CD4-positive, CD25-positive, alpha-beta regulatory T cell (primary cell): ENCODE measurements at regions not wholly inside any gene's neighbourhood (a gene's known extent, or its start where the extent isn't known, plus 50 kb on each side); places are given as distances from the start of the nearest gene placed in this dataset.
A peak's percentile ranks its signal among the peaks of the same experiment; 100 is the strongest.
"Not testable (repeated sequence)": the region's sequence is repeated elsewhere in the genome, so short reads cannot be mapped to it uniquely, and the experiment has no call there.

Experiments
- ATAC-seq, 2 donors: fragments of 150-1000 bp; cut with Tn5 transposase; one replicate each; pipeline ENCODE4 v1.10.0; 2021; ENCODE audit warnings: low read depth in 2 of 2, moderate number of reproducible peaks in 2 of 2, moderate library complexity in 1 of 2
- DNase-seq, 3 donors: peaks; one replicate each; pipeline versions ENCODE4 v3.0.0 to v3.0.0-alpha.2; 2012 to 2022; ENCODE audit warnings: mixed read lengths in 1 of 3
- H3K27ac ChIP-seq: one replicate; pipeline ENCODE4 v1.7.0; 2013; ENCODE audit warnings: mild to moderate bottlenecking, low read length; ENCODE audit not compliant: insufficient read depth, poor library complexity, severe bottlenecking
- H3K27me3 ChIP-seq: one replicate; pipeline ENCODE4 v1.7.0; 2013; ENCODE audit warnings: low read length; ENCODE audit not compliant: control insufficient read depth, insufficient read depth
- H3K36me3 ChIP-seq: one replicate; pipeline ENCODE4 v1.7.0; 2013; ENCODE audit warnings: mild to moderate bottlenecking, low read length, moderate library complexity; ENCODE audit not compliant: control insufficient read depth, insufficient read depth
- H3K4me1 ChIP-seq: 2 replicates; pipeline ENCODE4 v1.7.0; 2013; ENCODE audit warnings: mild to moderate bottlenecking, low read length; ENCODE audit not compliant: insufficient read depth, control insufficient read depth, poor library complexity, severe bottlenecking
- H3K4me3 ChIP-seq: one replicate; pipeline ENCODE4 v1.7.0; 2013; ENCODE audit warnings: low read depth, mild to moderate bottlenecking, low read length, moderate library complexity
- H3K9me3 ChIP-seq, 2 experiments: 1 replicate in 1 of 2; 2 replicates in 1 of 2; pipeline ENCODE4 v1.7.0; 2013; ENCODE audit warnings: low read length in 2 of 2, mild to moderate bottlenecking in 1 of 2, moderate library complexity in 1 of 2; ENCODE audit not compliant: control insufficient read depth in 2 of 2
- H3K27ac Mint-ChIP-seq, 3 donors: one replicate each; pipeline ENCODE4 v1.8.0; 2020 to 2022; ENCODE audit warnings: mild to moderate bottlenecking in 3 of 3, mixed read lengths in 3 of 3, moderate library complexity in 2 of 3
- H3K27me3 Mint-ChIP-seq: one replicate; pipeline ENCODE4 v1.8.0; 2022; ENCODE audit warnings: mild to moderate bottlenecking, mixed read lengths
- H3K36me3 Mint-ChIP-seq: one replicate; pipeline ENCODE4 v1.8.0; 2020; ENCODE audit warnings: mixed read lengths
- H3K4me1 Mint-ChIP-seq, 4 donors: one replicate each; pipeline ENCODE4 v1.8.0; 2020 to 2022; ENCODE audit warnings: mixed read lengths in 4 of 4, mild to moderate bottlenecking in 1 of 4
- H3K4me3 Mint-ChIP-seq, 4 donors: one replicate each; pipeline ENCODE4 v1.8.0; 2020 to 2022; ENCODE audit warnings: mild to moderate bottlenecking in 4 of 4, mixed read lengths in 4 of 4, moderate library complexity in 3 of 4
- H3K9me3 Mint-ChIP-seq, 7 donors: one replicate each; pipeline ENCODE4 v1.8.0; 2020 to 2022; ENCODE audit warnings: mixed read lengths in 7 of 7, mild to moderate bottlenecking in 3 of 7, moderate library complexity in 2 of 7

DNA sequence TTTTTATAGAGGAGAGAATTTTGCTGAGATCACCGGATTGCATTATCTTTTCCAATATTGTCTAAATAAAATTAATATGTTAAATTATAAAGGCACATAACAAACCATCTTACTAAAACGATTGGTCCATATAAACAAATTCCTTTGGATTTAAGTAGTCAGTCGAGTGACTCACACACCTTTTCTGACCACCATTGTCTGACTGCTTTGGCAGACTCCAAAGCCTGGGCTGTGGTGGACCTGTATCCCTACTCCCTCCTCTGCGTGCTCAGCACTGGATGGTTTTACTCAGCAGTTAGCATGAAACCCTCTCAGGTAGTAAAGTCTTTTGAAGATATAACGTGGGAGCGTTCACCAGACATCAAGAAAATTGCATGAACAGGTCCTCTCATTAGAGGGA is 134.2 kb downstream of the BCL2L11 start:
- ATAC-seq, H3K36me3 Mint-ChIP-seq: not testable (repeated sequence)

DNA sequence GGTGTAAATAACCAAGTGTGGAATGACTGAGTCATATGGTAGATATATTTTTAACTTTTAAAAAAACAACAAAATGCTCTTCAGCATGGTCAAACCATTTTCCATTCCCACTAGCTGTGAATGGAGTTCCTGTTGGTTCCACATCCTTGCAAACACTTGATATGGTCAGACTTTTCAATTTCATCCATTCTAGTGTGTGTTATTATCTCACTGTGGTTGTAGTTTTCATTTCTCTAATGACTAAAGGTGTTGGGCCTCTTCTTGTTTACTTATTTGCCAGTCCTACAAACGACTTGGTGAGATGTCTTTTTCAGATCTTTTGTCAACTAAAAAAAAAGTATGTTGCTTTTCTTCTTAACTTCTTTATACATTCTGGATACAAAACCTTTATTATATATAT is 135.9 kb downstream of the BCL2L11 start:
- not testable (repeated sequence) for H3K9me3 ChIP-seq, H3K27ac Mint-ChIP-seq, H3K4me1 ChIP-seq, H3K36me3 ChIP-seq, DNase-seq, H3K4me1 Mint-ChIP-seq, H3K27me3 Mint-ChIP-seq, H3K9me3 Mint-ChIP-seq, ATAC-seq, H3K4me3 ChIP-seq, H3K27ac ChIP-seq, H3K27me3 ChIP-seq, H3K4me3 Mint-ChIP-seq, H3K36me3 Mint-ChIP-seq

More for the DNA sequence above, 134.2 kb downstream of the BCL2L11 start:
- H3K27me3 Mint-ChIP-seq, H3K27me3 ChIP-seq, H3K27ac ChIP-seq, H3K4me1 ChIP-seq, H3K36me3 ChIP-seq, H3K4me1 Mint-ChIP-seq, DNase-seq, H3K4me3 ChIP-seq, H3K4me3 Mint-ChIP-seq, H3K9me3 Mint-ChIP-seq, H3K9me3 ChIP-seq, H3K27ac Mint-ChIP-seq: not testable (repeated sequence)

GRCh38 chr2:111257607-111258006 is 136.9 kb downstream of the BCL2L11 start:
- H3K27ac ChIP-seq, H3K9me3 Mint-ChIP-seq, H3K27me3 Mint-ChIP-seq, H3K27ac Mint-ChIP-seq, H3K4me3 Mint-ChIP-seq, H3K4me1 ChIP-seq, H3K9me3 ChIP-seq, H3K4me1 Mint-ChIP-seq, ATAC-seq, H3K36me3 Mint-ChIP-seq, H3K4me3 ChIP-seq, DNase-seq, H3K36me3 ChIP-seq, H3K27me3 ChIP-seq: not testable (repeated sequence)

DNA sequence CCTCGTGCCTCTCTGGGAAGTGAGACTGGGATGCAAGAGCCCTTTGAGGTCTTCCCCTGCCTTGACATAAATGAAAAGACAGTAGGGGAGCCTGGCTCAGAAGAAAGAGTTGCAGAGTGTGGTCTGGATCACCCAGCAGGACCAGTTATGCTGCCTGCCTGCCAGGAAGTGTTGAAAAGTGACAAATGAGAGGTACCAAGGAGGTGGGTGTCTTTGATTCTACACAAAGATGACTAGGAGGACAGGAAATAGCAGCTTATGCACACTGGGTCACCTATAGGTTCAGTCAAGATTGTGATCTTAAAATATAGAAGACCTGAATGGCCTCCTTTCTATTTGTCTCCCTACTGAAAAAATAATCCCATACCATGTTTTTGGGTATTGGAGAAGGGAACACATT is 137.6 kb downstream of the BCL2L11 start:
- H3K36me3 Mint-ChIP-seq, H3K4me3 Mint-ChIP-seq, H3K27ac Mint-ChIP-seq, H3K27me3 Mint-ChIP-seq, DNase-seq, H3K36me3 ChIP-seq, H3K4me3 ChIP-seq, H3K27ac ChIP-seq, H3K9me3 Mint-ChIP-seq, H3K27me3 ChIP-seq, H3K4me1 Mint-ChIP-seq, H3K4me1 ChIP-seq, H3K9me3 ChIP-seq: not testable (repeated sequence)
- peak in 1 of 2 donors; percentile 70 for ATAC-seq

- not testable (repeated sequence) for H3K9me3 ChIP-seq, H3K27ac Mint-ChIP-seq, H3K36me3 ChIP-seq, DNase-seq, H3K4me3 ChIP-seq, H3K9me3 Mint-ChIP-seq, H3K4me1 ChIP-seq, H3K27me3 Mint-ChIP-seq, H3K27me3 ChIP-seq, H3K4me3 Mint-ChIP-seq, H3K27ac ChIP-seq, H3K36me3 Mint-ChIP-seq, ATAC-seq, H3K4me1 Mint-ChIP-seq
Measured at GRCh38 chr2:111262627-111263379, 142.1 kb downstream of the BCL2L11 start.

GRCh38 chr2:111263380-111264017 is 142.8 kb downstream of the BCL2L11 start:
- not testable (repeated sequence) for H3K36me3 Mint-ChIP-seq, H3K4me1 ChIP-seq, H3K4me3 Mint-ChIP-seq, H3K9me3 ChIP-seq, H3K27ac Mint-ChIP-seq, H3K27me3 ChIP-seq, ATAC-seq, H3K9me3 Mint-ChIP-seq, H3K4me3 ChIP-seq, H3K27ac ChIP-seq, DNase-seq, H3K4me1 Mint-ChIP-seq, H3K27me3 Mint-ChIP-seq, H3K36me3 ChIP-seq

DNA sequence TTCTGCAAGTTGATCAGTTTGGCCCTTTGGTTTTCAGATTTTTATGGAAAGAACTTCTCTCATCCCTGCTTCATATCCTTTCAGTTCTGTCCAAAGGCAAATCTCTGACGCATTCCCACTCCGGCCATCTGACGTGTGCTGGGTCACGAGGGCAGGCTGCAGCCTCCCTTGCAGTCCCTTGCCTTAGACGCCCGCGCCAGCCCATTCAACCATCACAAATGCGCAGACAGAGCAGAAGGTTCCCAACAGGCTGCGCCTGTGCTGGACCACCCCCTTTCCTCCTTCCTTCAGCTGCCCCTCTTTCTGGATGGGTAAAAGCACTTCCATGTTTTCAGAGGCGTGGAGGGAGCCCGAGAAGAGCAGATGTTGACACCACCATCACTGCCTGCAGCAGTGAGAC is 144.2 kb downstream of the BCL2L11 start:
- H3K36me3 ChIP-seq, H3K4me3 ChIP-seq, H3K27me3 Mint-ChIP-seq, H3K9me3 ChIP-seq, H3K4me1 Mint-ChIP-seq, H3K36me3 Mint-ChIP-seq, H3K9me3 Mint-ChIP-seq, H3K27ac Mint-ChIP-seq, H3K4me1 ChIP-seq, H3K4me3 Mint-ChIP-seq, H3K27ac ChIP-seq, ATAC-seq, DNase-seq, H3K27me3 ChIP-seq: not testable (repeated sequence)

DNA sequence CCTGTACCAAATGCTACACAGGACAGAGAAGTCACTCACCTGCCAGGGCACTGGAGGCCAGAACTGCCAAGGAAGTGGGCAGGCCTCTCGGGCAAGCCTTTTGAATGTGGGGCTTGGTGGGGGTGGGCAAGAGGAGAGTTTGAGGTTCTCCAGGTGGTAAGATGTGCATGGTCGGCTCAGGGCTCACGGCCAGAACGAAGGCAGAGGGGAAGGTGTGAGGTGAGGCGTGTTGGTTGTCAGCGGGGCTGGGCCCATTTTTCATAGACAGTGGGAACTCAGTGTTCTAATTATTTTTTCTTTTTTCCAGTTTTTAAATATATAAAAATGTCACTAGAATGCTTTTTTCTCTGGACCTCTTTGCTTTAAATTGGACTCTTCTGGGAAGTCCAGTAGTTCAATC is 145.8 kb downstream of the BCL2L11 start:
- not testable (repeated sequence) for H3K27ac ChIP-seq, H3K4me1 Mint-ChIP-seq, H3K27ac Mint-ChIP-seq, H3K9me3 Mint-ChIP-seq, DNase-seq, H3K27me3 ChIP-seq, H3K27me3 Mint-ChIP-seq, H3K4me3 ChIP-seq, H3K36me3 Mint-ChIP-seq, H3K4me3 Mint-ChIP-seq, H3K36me3 ChIP-seq, ATAC-seq, H3K9me3 ChIP-seq, H3K4me1 ChIP-seq
